H9 (cell line): ENCODE measurements at regions not wholly inside any gene's neighbourhood (a gene's known extent, or its start where the extent isn't known, plus 50 kb on each side); places are given as distances from the start of the nearest gene placed in this dataset.
"Not testable (repeated sequence)": the region's sequence is repeated elsewhere in the genome, so short reads cannot be mapped to it uniquely, and the experiment has no call there.

ENCODE experiments used
- DNase-seq: peaks from one replicate; pipeline ENCODE4 v3.0.0-alpha.2; 2017
- H2AFZ ChIP-seq: one replicate; pipeline ENCODE4 v1.6.1; 2013; ENCODE audit warnings: mild to moderate bottlenecking, low read length, control low read depth, moderate library complexity
- H2AK5ac ChIP-seq: 2 replicates; pipeline ENCODE4 v1.6.1; 2013; ENCODE audit warnings: low read length, control low read depth, mixed read lengths; ENCODE audit not compliant: insufficient read length
- H2BK120ac ChIP-seq: one replicate; pipeline ENCODE4 v1.6.1; 2013; ENCODE audit warnings: low read depth, mild to moderate bottlenecking, low read length, control low read depth, inconsistent platforms; ENCODE audit not compliant: poor library complexity, severe bottlenecking
- H2BK12ac ChIP-seq: 2 replicates; pipeline ENCODE4 v1.6.1; 2013; ENCODE audit warnings: low read length, control low read depth, mixed read lengths, low read depth; ENCODE audit not compliant: insufficient read length
- H2BK15ac ChIP-seq: 2 replicates; pipeline ENCODE4 v1.6.1; 2013; ENCODE audit warnings: low read depth, low read length, control low read depth
- H2BK20ac ChIP-seq: one replicate; pipeline ENCODE4 v1.6.1; 2013; ENCODE audit warnings: low read depth, mild to moderate bottlenecking, low read length, control low read depth, inconsistent platforms; ENCODE audit not compliant: poor library complexity, severe bottlenecking
- H2BK5ac ChIP-seq: 2 replicates; pipeline ENCODE4 v1.6.1; 2013; ENCODE audit warnings: low read length, control low read depth, mixed read lengths; ENCODE audit not compliant: insufficient read length
- H3K14ac ChIP-seq: 2 replicates; pipeline ENCODE4 v1.6.1; 2013; ENCODE audit warnings: low read length, control low read depth; ENCODE audit not compliant: insufficient read depth
- H3K18ac ChIP-seq: 2 replicates; pipeline ENCODE4 v1.6.1; 2013; ENCODE audit warnings: low read depth, mild to moderate bottlenecking, mixed read lengths, low read length, control low read depth; ENCODE audit not compliant: insufficient read length
- H3K23ac ChIP-seq: 2 replicates; pipeline ENCODE4 v1.6.1; 2013; ENCODE audit warnings: low read length, control low read depth, mixed read lengths, low read depth; ENCODE audit not compliant: insufficient read length
- H3K23me2 ChIP-seq: 2 replicates; pipeline ENCODE4 v1.6.1; 2013; ENCODE audit warnings: low read depth, mild to moderate bottlenecking, mixed read lengths, low read length, control low read depth; ENCODE audit not compliant: insufficient read length, poor library complexity, severe bottlenecking
- H3K27ac ChIP-seq: 2 replicates; pipeline ENCODE4 v1.5.1; 2013; ENCODE audit warnings: low read length, control low read depth, mixed read lengths, low read depth; ENCODE audit not compliant: insufficient read length
- H3K27me3 ChIP-seq: 2 replicates; pipeline ENCODE4 v1.6.1; 2013; ENCODE audit warnings: low read length, control low read depth, inconsistent platforms; ENCODE audit not compliant: insufficient read depth
- H3K4ac ChIP-seq: 2 replicates; pipeline ENCODE4 v1.6.1; 2013; ENCODE audit warnings: low read depth, mild to moderate bottlenecking, control low read depth, inconsistent platforms, low read length, moderate library complexity
- H3K4me1 ChIP-seq: 2 replicates; pipeline ENCODE4 v1.6.1; 2013; ENCODE audit warnings: low read length, control low read depth, inconsistent platforms; ENCODE audit not compliant: insufficient read depth
- H3K4me2 ChIP-seq: 2 replicates; pipeline ENCODE4 v1.6.1; 2013; ENCODE audit warnings: low read length, control low read depth, mixed read lengths; ENCODE audit not compliant: insufficient read length, insufficient read depth
- H3K56ac ChIP-seq: 2 replicates; pipeline ENCODE4 v1.6.1; 2013; ENCODE audit warnings: low read depth, mild to moderate bottlenecking, mixed read lengths, low read length, control low read depth; ENCODE audit not compliant: insufficient read length
- H3K79me1 ChIP-seq: 2 replicates; pipeline ENCODE4 v1.6.1; 2013; ENCODE audit warnings: low read depth, mild to moderate bottlenecking, moderate library complexity, low read length, control low read depth, inconsistent platforms; ENCODE audit not compliant: insufficient read depth, poor library complexity, severe bottlenecking
- H3K79me2 ChIP-seq: 2 replicates; pipeline ENCODE4 v1.6.1; 2013; ENCODE audit warnings: low read length, control low read depth, inconsistent platforms; ENCODE audit not compliant: insufficient read depth
- H3K9ac ChIP-seq: 2 replicates; pipeline ENCODE4 v1.6.1; 2013; ENCODE audit warnings: low read length, control low read depth, mixed read lengths; ENCODE audit not compliant: insufficient read length; ENCODE audit errors: extremely low read depth
- H3K9me3 ChIP-seq: one replicate; pipeline ENCODE4 v1.6.1; 2013; ENCODE audit warnings: low read depth, low read length, inconsistent platforms; ENCODE audit not compliant: control insufficient read depth
- H3T11ph ChIP-seq: one replicate; pipeline ENCODE4 v1.6.1; 2013; ENCODE audit warnings: mild to moderate bottlenecking, low read length, control low read depth, inconsistent platforms
- H4K20me1 ChIP-seq: one replicate; pipeline ENCODE4 v1.6.1; 2013; ENCODE audit not compliant: control insufficient read depth, insufficient read length, insufficient read depth
- H4K5ac ChIP-seq: 2 replicates; pipeline ENCODE4 v1.6.1; 2013; ENCODE audit warnings: low read depth, mild to moderate bottlenecking, mixed read lengths, low read length, control low read depth; ENCODE audit not compliant: insufficient read length
- H4K8ac ChIP-seq: replicated peaks from 2 replicates; pipeline ENCODE4 v1.6.1; 2013; ENCODE audit warnings: low read length, control low read depth, mixed read lengths, low read depth; ENCODE audit not compliant: insufficient read length
- H4K91ac ChIP-seq: 2 replicates; pipeline ENCODE4 v1.6.1; 2013; ENCODE audit warnings: low read depth, mild to moderate bottlenecking, moderate library complexity, mixed read lengths, low read length, control low read depth; ENCODE audit not compliant: insufficient read length
- H3K27ac Mint-ChIP-seq, 3 experiments: 2 replicates in 2 of 3; 3 replicates in 1 of 3; pipeline ENCODE4 v1.8.0; 2020 to 2021; ENCODE audit warnings: mixed read lengths in 3 of 3, mild to moderate bottlenecking in 1 of 3, moderate library complexity in 1 of 3
- H3K27me3 Mint-ChIP-seq: 2 replicates; pipeline ENCODE4 v1.8.0; 2021; ENCODE audit warnings: low read depth, mild to moderate bottlenecking, moderate library complexity, mixed read lengths
- H3K36me3 Mint-ChIP-seq, 3 experiments: 2 replicates in 2 of 3; 3 replicates in 1 of 3; pipeline ENCODE4 v1.8.0; 2020 to 2021; ENCODE audit warnings: low read depth in 3 of 3, mixed read lengths in 3 of 3; ENCODE audit not compliant: insufficient read depth in 1 of 3
- H3K4me1 Mint-ChIP-seq, 2 experiments: 2 replicates each; pipeline ENCODE4 v1.8.0; 2020; ENCODE audit warnings: mixed read lengths in 2 of 2
- H3K4me3 Mint-ChIP-seq, 2 experiments: 2 replicates in 1 of 2; 3 replicates in 1 of 2; pipeline ENCODE4 v1.8.0; 2020 to 2021; ENCODE audit warnings: mild to moderate bottlenecking in 2 of 2, mixed read lengths in 2 of 2, moderate library complexity in 1 of 2
- H3K9me3 Mint-ChIP-seq, 2 experiments: 2 replicates in 1 of 2; 3 replicates in 1 of 2; pipeline ENCODE4 v1.8.0; 2020; ENCODE audit warnings: mild to moderate bottlenecking in 2 of 2, mixed read lengths in 2 of 2, moderate library complexity in 1 of 2
- WGBS: extraction: QIAGEN DNeasy Blood & Tissue Kit; methylation state at CpG from one replicate; pipeline ENCODE4 v1.1.7; 2013; ENCODE audit warnings: missing lambda C conversion rate, low lambda C conversion rate, mixed read lengths; ENCODE audit not compliant: insufficient read length; ENCODE audit errors: extremely low coverage; 5-methylcytosine and 5-hydroxymethylcytosine counted together

DNA sequence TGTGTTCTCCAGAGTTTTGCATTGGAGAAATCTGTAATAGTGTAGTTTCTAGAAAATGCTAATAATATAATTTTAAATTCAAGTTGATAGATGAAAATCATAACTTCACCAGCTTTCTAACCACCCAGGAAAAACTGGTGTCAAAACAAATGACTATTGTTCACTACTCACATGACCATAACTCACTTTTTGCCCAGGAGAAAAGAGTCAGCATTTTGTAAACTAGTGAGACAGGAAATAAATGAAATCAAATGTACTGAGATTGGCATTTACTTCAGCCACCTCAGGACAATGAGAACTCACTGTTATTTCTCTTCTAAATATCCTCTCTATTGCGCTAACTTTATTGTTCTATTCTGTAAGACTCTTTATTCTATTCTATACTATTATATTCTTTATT, 176.0 kb upstream of the FOLH1 start:
- not testable (repeated sequence) for H2BK5ac ChIP-seq, H3T11ph ChIP-seq, H3K4ac ChIP-seq, H2AK5ac ChIP-seq, H3K4me2 ChIP-seq, H3K18ac ChIP-seq, H3K9me3 ChIP-seq, H2BK120ac ChIP-seq, H3K27me3 ChIP-seq, H2AFZ ChIP-seq, H3K4me3 Mint-ChIP-seq, H3K27ac Mint-ChIP-seq, H4K91ac ChIP-seq, H3K14ac ChIP-seq, DNase-seq, H3K23ac ChIP-seq, H3K27me3 Mint-ChIP-seq, H3K27ac ChIP-seq, H3K56ac ChIP-seq, H2BK15ac ChIP-seq, H3K36me3 Mint-ChIP-seq, H3K79me1 ChIP-seq, H4K5ac ChIP-seq, H2BK20ac ChIP-seq, H3K9ac ChIP-seq, H4K20me1 ChIP-seq, H3K4me1 ChIP-seq, H3K23me2 ChIP-seq, H4K8ac ChIP-seq, H3K79me2 ChIP-seq, H2BK12ac ChIP-seq, H3K4me1 Mint-ChIP-seq
- WGBS: no CpG with 5 or more reads among the region's 1 CpG
- peaks cover 16 to 62% of the 10 kb centered on the region in 2 experiments for H3K9me3 Mint-ChIP-seq
